Fibroblast of lung (primary cell): ENCODE measurements at regions not wholly inside any gene's neighbourhood (a gene's known extent, or its start where the extent isn't known, plus 50 kb on each side); places are given as distances from the start of the nearest gene placed in this dataset.

Experiments used
- DNase-seq, 2 donors: peaks; one replicate each; pipeline versions ENCODE4 v3.0.0 to v3.0.0-alpha.2; 2010; ENCODE audit warnings: low read depth in 2 of 2
- H2AFZ ChIP-seq: 2 replicates; pipeline ENCODE4 v1.5.1; 2012; ENCODE audit warnings: low read length, control low read depth, inconsistent platforms
- H3K27ac ChIP-seq: 2 replicates; pipeline ENCODE4 v1.5.1; 2011; ENCODE audit warnings: low read length, control low read depth; ENCODE audit not compliant: insufficient read depth
- H3K27me3 ChIP-seq: 2 replicates; pipeline ENCODE4 v1.5.1; 2011; ENCODE audit warnings: mild to moderate bottlenecking, low read length; ENCODE audit not compliant: control insufficient read depth, insufficient read depth
- H3K36me3 ChIP-seq: 2 replicates; pipeline ENCODE4 v1.5.1; 2011; ENCODE audit warnings: low read length; ENCODE audit not compliant: control insufficient read depth, insufficient read depth
- H3K4me1 ChIP-seq: 2 replicates; pipeline ENCODE4 v1.5.1; 2011; ENCODE audit warnings: low read length; ENCODE audit not compliant: control insufficient read depth, insufficient read depth; ENCODE audit errors: extremely low read depth
- H3K4me2 ChIP-seq: 2 replicates; pipeline ENCODE4 v1.5.1; 2011; ENCODE audit warnings: low read length, control low read depth; ENCODE audit not compliant: insufficient read depth; ENCODE audit errors: extremely low read depth
- H3K4me3 ChIP-seq, 4 experiments: fragments of 200-600 bp in 1 of 4; sonication (generic) in 1 of 4; replicated peaks in 1 of 4; 2 replicates each; pipeline ENCODE4 v1.5.1; 2011 to 2016; ENCODE audit warnings: low read length in 4 of 4, low read depth in 3 of 4, mild to moderate bottlenecking in 3 of 4, control low read depth in 2 of 4, inconsistent platforms in 1 of 4, mixed read lengths in 1 of 4; ENCODE audit not compliant: insufficient read depth in 1 of 4; ENCODE audit errors: control extremely low read depth in 1 of 4
- H3K79me2 ChIP-seq: 2 replicates; pipeline ENCODE4 v1.5.1; 2012; ENCODE audit warnings: mild to moderate bottlenecking, low read length, inconsistent platforms; ENCODE audit not compliant: control insufficient read depth, insufficient read depth
- H3K9ac ChIP-seq: 2 replicates; pipeline ENCODE4 v1.5.1; 2011; ENCODE audit warnings: mild to moderate bottlenecking, low read length, control low read depth; ENCODE audit not compliant: insufficient read depth
- H3K9me3 ChIP-seq: 2 replicates; pipeline ENCODE4 v1.5.1; 2012; ENCODE audit warnings: low read depth, low read length; ENCODE audit not compliant: control insufficient read depth, insufficient read depth
- H4K20me1 ChIP-seq: 2 replicates; pipeline ENCODE4 v1.5.1; 2011; ENCODE audit warnings: low read length; ENCODE audit not compliant: control insufficient read depth, insufficient read depth; ENCODE audit errors: extremely low read depth
- EZH2 ChIP-seq: IDR thresholded peaks from 2 replicates; pipeline ENCODE4 v1.5.1; 2012; ENCODE audit warnings: low read length, control low read depth, mild to moderate bottlenecking; ENCODE audit errors: missing control alignments
- TF ChIP-seq, protein P1 (sequence below), 2 donors: IDR thresholded peaks in 1 of 2; conservative IDR thresholded peaks in 1 of 2; 1 replicate in 1 of 2; 2 replicates in 1 of 2; pipeline ENCODE4 v1.5.1; 2011 to 2012; ENCODE audit warnings: low read length in 2 of 2, control low read depth in 1 of 2, inconsistent platforms in 1 of 2, low read depth in 1 of 2, mild to moderate bottlenecking in 1 of 2

- Histone ChIP-seq H3K27me3 (no peaks in the 10 kb centered on the region), H3K27ac (no peak overlapping the region), H4K20me1 (no peaks in the 10 kb centered on the region), H3K9me3 (no peaks in the 10 kb centered on the region), H3K4me3 (no peak overlapping the region), H3K36me3 (no peaks in the 10 kb centered on the region), H3K4me2 (no peak overlapping the region), H3K4me1 (no peaks in the 10 kb centered on the region), H2AFZ (no peak overlapping the region), H3K79me2 (no peaks in the 10 kb centered on the region), H3K9ac (no peak overlapping the region)
- no peak for DNase-seq
- no peak for TF ChIP-seq EZH2
- TF ChIP-seq, protein P1, sequence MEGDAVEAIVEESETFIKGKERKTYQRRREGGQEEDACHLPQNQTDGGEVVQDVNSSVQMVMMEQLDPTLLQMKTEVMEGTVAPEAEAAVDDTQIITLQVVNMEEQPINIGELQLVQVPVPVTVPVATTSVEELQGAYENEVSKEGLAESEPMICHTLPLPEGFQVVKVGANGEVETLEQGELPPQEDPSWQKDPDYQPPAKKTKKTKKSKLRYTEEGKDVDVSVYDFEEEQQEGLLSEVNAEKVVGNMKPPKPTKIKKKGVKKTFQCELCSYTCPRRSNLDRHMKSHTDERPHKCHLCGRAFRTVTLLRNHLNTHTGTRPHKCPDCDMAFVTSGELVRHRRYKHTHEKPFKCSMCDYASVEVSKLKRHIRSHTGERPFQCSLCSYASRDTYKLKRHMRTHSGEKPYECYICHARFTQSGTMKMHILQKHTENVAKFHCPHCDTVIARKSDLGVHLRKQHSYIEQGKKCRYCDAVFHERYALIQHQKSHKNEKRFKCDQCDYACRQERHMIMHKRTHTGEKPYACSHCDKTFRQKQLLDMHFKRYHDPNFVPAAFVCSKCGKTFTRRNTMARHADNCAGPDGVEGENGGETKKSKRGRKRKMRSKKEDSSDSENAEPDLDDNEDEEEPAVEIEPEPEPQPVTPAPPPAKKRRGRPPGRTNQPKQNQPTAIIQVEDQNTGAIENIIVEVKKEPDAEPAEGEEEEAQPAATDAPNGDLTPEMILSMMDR (conservative IDR thresholded peaks at IDR 0.05 in 1 of 2, IDR thresholded peaks at IDR 0.05 in 1 of 2; ENCODE audit: low read depth in 1 of 2, low read length in 2 of 2), result no peak
Observed at GRCh38 chr17:71679832-71680231, 441.0 kb upstream of the SOX9 start.

DNA sequence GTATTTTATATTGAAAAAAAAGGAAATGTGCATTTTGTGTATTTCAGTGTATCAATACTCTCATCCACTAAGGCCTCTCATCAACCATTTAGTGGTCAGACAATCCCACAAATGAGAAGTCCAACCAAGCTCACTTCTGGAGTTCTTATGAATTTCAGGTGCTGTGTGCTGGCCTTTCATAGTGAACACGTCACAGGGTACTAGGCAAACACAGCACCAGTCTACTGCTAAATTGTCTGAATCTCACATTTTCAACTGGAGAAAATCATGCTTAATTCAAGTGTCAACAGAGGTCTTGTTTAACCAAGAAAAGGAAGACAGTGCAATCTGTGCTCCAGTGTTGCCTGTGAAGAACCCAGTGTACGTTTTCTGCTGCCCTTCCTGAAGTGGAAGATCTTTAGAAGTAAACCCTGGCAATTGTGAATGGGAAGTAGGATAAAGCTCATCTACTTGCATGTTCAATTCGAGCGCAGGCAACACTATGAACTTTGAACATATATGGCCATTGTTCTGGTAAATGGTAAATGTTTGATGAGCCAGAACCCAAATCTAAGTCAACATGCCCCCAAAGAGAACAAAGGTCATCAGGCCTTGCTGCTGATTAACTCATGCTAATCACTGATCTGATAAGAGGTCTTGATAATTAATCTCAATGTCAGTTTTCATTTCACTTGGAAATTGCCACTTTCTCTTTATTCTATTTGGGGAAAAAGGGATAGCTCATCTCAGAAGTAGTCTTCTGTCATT is 439.2 kb upstream of the SOX9 start:
- H3K36me3 ChIP-seq, result no peaks in the 10 kb centered on the region
- no peaks in the 10 kb centered on the region for H3K9me3 ChIP-seq
- TF ChIP-seq, protein P1 (conservative IDR thresholded peaks at IDR 0.05 in 1 of 2, IDR thresholded peaks at IDR 0.05 in 1 of 2; ENCODE audit: low read depth in 1 of 2, low read length in 2 of 2), result no peak
- no peak for TF ChIP-seq EZH2
- no peak for DNase-seq
- H3K79me2 ChIP-seq, result no peaks in the 10 kb centered on the region
- no peaks in the 10 kb centered on the region for H4K20me1 ChIP-seq
- no peak overlapping the region for H2AFZ ChIP-seq
- H3K4me1 ChIP-seq, result no peaks in the 10 kb centered on the region
- H3K27ac ChIP-seq, result no peak overlapping the region
- no peak overlapping the region for H3K4me2 ChIP-seq
- H3K4me3 ChIP-seq, result no peak overlapping the region
- no peak overlapping the region for H3K9ac ChIP-seq
- no peaks in the 10 kb centered on the region for H3K27me3 ChIP-seq

GRCh38 chr17:71682174-71682494 is 438.7 kb upstream of the SOX9 start:
- Histone ChIP-seq H3K9ac (no peak overlapping the region), H2AFZ (no peak overlapping the region), H3K27me3 (no peaks in the 10 kb centered on the region), H4K20me1 (no peaks in the 10 kb centered on the region), H3K79me2 (no peaks in the 10 kb centered on the region), H3K4me1 (no peaks in the 10 kb centered on the region), H3K4me2 (no peak overlapping the region), H3K4me3 (no peak overlapping the region), H3K9me3 (no peaks in the 10 kb centered on the region), H3K27ac (no peak overlapping the region), H3K36me3 (no peaks in the 10 kb centered on the region)
- DNase-seq, result no peak
- TF ChIP-seq, protein P1 (conservative IDR thresholded peaks at IDR 0.05 in 1 of 2, IDR thresholded peaks at IDR 0.05 in 1 of 2; ENCODE audit: low read depth in 1 of 2, low read length in 2 of 2), result no peak
- no peak for TF ChIP-seq EZH2
